Mesodermal cell (in vitro differentiated cells): ENCODE measurements at regions not wholly inside any gene's neighbourhood (a gene's known extent, or its start where the extent isn't known, plus 50 kb on each side); places are given as distances from the start of the nearest gene placed in this dataset.

ENCODE experiments used
- H3K27ac ChIP-seq: 2 replicates; pipeline ENCODE4 v1.7.0; 2013; ENCODE audit warnings: mild to moderate bottlenecking, low read depth, low read length, moderate library complexity; ENCODE audit not compliant: severe bottlenecking
- H3K36me3 ChIP-seq: 2 replicates; pipeline ENCODE4 v1.7.1; 2013; ENCODE audit warnings: mild to moderate bottlenecking, low read length, moderate library complexity; ENCODE audit not compliant: control insufficient read depth, insufficient read depth
- H3K4me1 ChIP-seq: one replicate; pipeline ENCODE4 v1.7.1; 2013; ENCODE audit warnings: mild to moderate bottlenecking, low read length; ENCODE audit not compliant: insufficient read depth, control insufficient read depth, poor library complexity, severe bottlenecking
- H3K4me3 ChIP-seq: 2 replicates; pipeline ENCODE4 v1.7.0; 2013; ENCODE audit warnings: low read length, control low read depth, mild to moderate bottlenecking; ENCODE audit not compliant: insufficient read depth, poor library complexity, severe bottlenecking; ENCODE audit errors: extremely low read depth
- H3K9me3 ChIP-seq: 2 replicates; pipeline ENCODE4 v1.7.1; 2013; ENCODE audit warnings: mild to moderate bottlenecking, low read length, moderate library complexity; ENCODE audit not compliant: control insufficient read depth
- WGBS, 2 experiments: methylation state at CpG; one replicate each; pipeline ENCODE4 v1.1.5; 2013; ENCODE audit warnings: missing lambda C conversion rate in 2 of 2; ENCODE audit not compliant: insufficient coverage in 2 of 2; 5-methylcytosine and 5-hydroxymethylcytosine counted together

GRCh38 chr16:48879223-48880122, 269.5 kb upstream of the N4BP1 start:
- Histone ChIP-seq H3K36me3 (no peaks in the 10 kb centered on the region), H3K4me3 (no peak overlapping the region), H3K4me1 (no peaks in the 10 kb centered on the region), H3K9me3 (no peaks in the 10 kb centered on the region), H3K27ac (no peak overlapping the region)
- WGBS, 2 experiments: 81 to 91% methylated on average over 11 to 12 of the region's 14 CpGs

- Histone ChIP-seq H3K4me1 (no peaks in the 10 kb centered on the region), H3K27ac (no peak overlapping the region), H3K9me3 (no peaks in the 10 kb centered on the region), H3K36me3 (no peaks in the 10 kb centered on the region), H3K4me3 (no peak overlapping the region)
- WGBS, 2 experiments: 80 to 85% methylated on average over 3 of the region's 3 CpGs
These were observed 268.0 kb upstream of the N4BP1 start for GRCh38 chr16:48877946-48878345.

GRCh38 chr16:48870141-48870540, 260.2 kb upstream of the N4BP1 start:
- Histone ChIP-seq H3K9me3 (no peaks in the 10 kb centered on the region), H3K27ac (no peak overlapping the region), H3K4me1 (no peaks in the 10 kb centered on the region), H3K36me3 (no peaks in the 10 kb centered on the region), H3K4me3 (no peak overlapping the region)
- WGBS, 2 experiments: 50 to 75% methylated on average over 1 of the region's 2 CpGs

GRCh38 chr16:48865520-48865919, 255.5 kb upstream of the N4BP1 start:
- Histone ChIP-seq H3K9me3 (no peaks in the 10 kb centered on the region), H3K27ac (no peak overlapping the region), H3K4me1 (no peaks in the 10 kb centered on the region), H3K4me3 (no peak overlapping the region), H3K36me3 (no peaks in the 10 kb centered on the region)
- WGBS, 2 experiments: 67 to 100% methylated on average over 1 of the region's 3 CpGs

GRCh38 chr16:48864055-48864454, 254.1 kb upstream of the N4BP1 start:
- Histone ChIP-seq H3K4me3 (no peak overlapping the region), H3K9me3 (no peaks in the 10 kb centered on the region), H3K4me1 (no peaks in the 10 kb centered on the region), H3K36me3 (no peaks in the 10 kb centered on the region), H3K27ac (no peak overlapping the region)
- WGBS, 2 experiments: 67 to 89% methylated on average over 1 of the region's 1 CpG

- Histone ChIP-seq H3K9me3 (no peaks in the 10 kb centered on the region), H3K27ac (no peak overlapping the region), H3K4me1 (no peaks in the 10 kb centered on the region), H3K36me3 (no peaks in the 10 kb centered on the region), H3K4me3 (no peak overlapping the region)
- 46 to 47% methylated on average over 6 to 7 of the region's 9 CpGs for WGBS, 2 experiments
These were observed 252.1 kb upstream of the N4BP1 start for GRCh38 chr16:48862087-48862532.

GRCh38 chr16:48860341-48860740, 250.4 kb upstream of the N4BP1 start:
- no peak overlapping the region for H3K4me3 ChIP-seq
- no peak overlapping the region for H3K27ac ChIP-seq
- no CpG with 5 or more reads among the region's 1 CpG for WGBS, 2 experiments
- no peaks in the 10 kb centered on the region for H3K36me3 ChIP-seq
- H3K4me1 ChIP-seq: no peaks in the 10 kb centered on the region
- H3K9me3 ChIP-seq: no peaks in the 10 kb centered on the region

- no peaks in the 10 kb centered on the region for H3K4me1 ChIP-seq
- WGBS, 2 experiments: 85 to 88% methylated on average over 7 to 11 of the region's 12 CpGs
- H3K9me3 ChIP-seq: no peaks in the 10 kb centered on the region
- H3K4me3 ChIP-seq: no peak overlapping the region
- no peak overlapping the region for H3K27ac ChIP-seq
- H3K36me3 ChIP-seq: no peaks in the 10 kb centered on the region
These were observed 243.0 kb upstream of the N4BP1 start for GRCh38 chr16:48852951-48853350.

GRCh38 chr16:48852458-48852857, 242.5 kb upstream of the N4BP1 start:
- Histone ChIP-seq H3K4me1 (no peaks in the 10 kb centered on the region), H3K27ac (no peak overlapping the region), H3K9me3 (no peaks in the 10 kb centered on the region), H3K4me3 (no peak overlapping the region), H3K36me3 (no peaks in the 10 kb centered on the region)
- 86 to 92% methylated on average over 3 to 5 of the region's 6 CpGs for WGBS, 2 experiments

- H3K4me3 ChIP-seq: no peak overlapping the region
- no peak overlapping the region for H3K27ac ChIP-seq
- no peaks in the 10 kb centered on the region for H3K36me3 ChIP-seq
- H3K9me3 ChIP-seq: no peaks in the 10 kb centered on the region
- 76 to 90% methylated on average over 4 of the region's 7 CpGs for WGBS, 2 experiments
- no peaks in the 10 kb centered on the region for H3K4me1 ChIP-seq
These were observed 240.3 kb upstream of the N4BP1 start for GRCh38 chr16:48850097-48850770.

GRCh38 chr16:48846277-48846676, 236.3 kb upstream of the N4BP1 start:
- H3K4me1 ChIP-seq: no peaks in the 10 kb centered on the region
- H3K4me3 ChIP-seq: no peak overlapping the region
- no peaks in the 10 kb centered on the region for H3K9me3 ChIP-seq
- WGBS, 2 experiments: 100% methylated on average over 1 of the region's 2 CpGs; no CpG with 5 or more reads in 1 of the 2 experiments
- H3K36me3 ChIP-seq: no peaks in the 10 kb centered on the region
- no peak overlapping the region for H3K27ac ChIP-seq
